ENCODE measurements at regions not wholly inside any gene's neighbourhood (a gene's known extent, or its start where the extent isn't known, plus 50 kb on each side); places are given as distances from the start of the nearest gene placed in this dataset.

GRCh38 chr13:100815476-100816046 is 141.0 kb upstream of the TMTC4 start:
- H2BK120ac ChIP-seq (replicated peaks; ENCODE audit: low read depth, low read length) = no peak overlapping the region
- H3K14ac ChIP-seq (ENCODE audit: insufficient read length) = no peak overlapping the region
- CTCF ChIA-PET (ENCODE audit: partially characterized antibody) = interaction anchor here (0.8 to 3.0 kb wide), 8 partner anchors 9 to 229 kb away, joined by 3 to 12 read pairs (median 4); no protein-coding TSS in a partner anchor
- H3K18ac ChIP-seq (ENCODE audit: extremely low read depth, low read length) = no peak overlapping the region
- H3K27ac ChIP-seq (ENCODE audit: low read depth, low read length) = no peak overlapping the region
- no peak overlapping the region for H4K8ac ChIP-seq (ENCODE audit: extremely low read depth, insufficient read depth, low read length)
- H3K4me3 ChIP-seq (ENCODE audit: extremely low read depth in 1 of 4, insufficient read depth in 2 of 4, low read depth in 3 of 4, low read length in 4 of 4) = no peak overlapping the region
- H4K5ac ChIP-seq (ENCODE audit: insufficient read length, low read depth, low read length) = no peak overlapping the region
- H3K9ac ChIP-seq (replicated peaks in 1 of 4; ENCODE audit: extremely low read depth in 1 of 4, low read depth in 3 of 4, low read length in 3 of 4) = no peak overlapping the region
- no peak overlapping the region for H4K91ac ChIP-seq (replicated peaks; ENCODE audit: insufficient read length, low read length)
- no peak overlapping the region for H3K23ac ChIP-seq (ENCODE audit: insufficient read length)
- TF ChIP-seq KDM4A (IDR thresholded peaks at IDR 0.05; ENCODE audit: low read depth, low read length, severe bottlenecking) = no peak
- TF ChIP-seq CHD1 (IDR thresholded peaks at IDR 0.05; ENCODE audit: low read depth, low read length) = no peak
- no peak for TF ChIP-seq YY1 (IDR thresholded peaks at IDR 0.05; ENCODE audit: low read depth, low read length)
- TF ChIP-seq POU5F1 (IDR thresholded peaks at IDR 0.05; ENCODE audit: low read depth, low read length) = no peak
- TF ChIP-seq SP4 (IDR thresholded peaks at IDR 0.05; ENCODE audit: low read length) = no peak
- TF ChIP-seq CBX8 (IDR thresholded peaks at IDR 0.05; ENCODE audit: borderline replicate concordance, low read depth, low read length) = no peak
- no peak for TF ChIP-seq TEAD4 (IDR thresholded peaks at IDR 0.05; ENCODE audit: low read depth, low read length)
- H3K9me3 ChIP-seq (ENCODE audit: insufficient read depth in 2 of 2, low read depth in 1 of 2, low read length in 1 of 2) = no peaks in the 10 kb centered on the region
- 42% methylated on average over 3 of the region's 3 CpGs; no CpG with 5 or more reads in 1 of the 2 experiments for WGBS, 2 experiments (ENCODE audit: extremely low coverage in 1 of 2, insufficient coverage in 1 of 2, insufficient read length in 1 of 2, insufficient replicate concordance in 2 of 2, low coverage in 1 of 2, low lambda C conversion rate in 2 of 2, missing lambda C conversion rate in 1 of 2)
- no peak overlapping the region for H2AFZ ChIP-seq (ENCODE audit: low read length)
- peak overlapping the region; percentile 55; the same call in 1 of the 2 replicates for H2BK5ac ChIP-seq (ENCODE audit: low read depth, low read length)
- no peak for FAIRE-seq
- H3K56ac ChIP-seq (replicated peaks; ENCODE audit: insufficient read length, low read depth, low read length) = no peak overlapping the region
- POLR2A ChIA-PET (ENCODE audit: partially characterized antibody) = no interaction called here
- no peak overlapping the region for H3K4me2 ChIP-seq (ENCODE audit: insufficient read depth in 1 of 2, low read depth in 2 of 2, low read length in 2 of 2)
- no peak overlapping the region for H2AK5ac ChIP-seq (ENCODE audit: low read depth, low read length)
- no peaks in the 10 kb centered on the region for H3K27me3 ChIP-seq (replicated peaks in 1 of 4; ENCODE audit: control insufficient read depth in 3 of 4, extremely low read depth in 1 of 4, insufficient read depth in 3 of 4, low read length in 3 of 4)
- H3K36me3 ChIP-seq (ENCODE audit: control insufficient read depth in 2 of 4, insufficient read depth in 4 of 4, low read length in 3 of 4) = no peaks in the 10 kb centered on the region
- no peak overlapping the region for H2BK15ac ChIP-seq (ENCODE audit: low read length)
- no peak overlapping the region for H2BK20ac ChIP-seq (ENCODE audit: low read length)
- H4K20me1 ChIP-seq (replicated peaks in 1 of 2; ENCODE audit: control insufficient read depth in 1 of 2, insufficient read depth in 2 of 2, low read length in 2 of 2) = no peaks in the 10 kb centered on the region
- H3K4me1 ChIP-seq (replicated peaks in 1 of 4; ENCODE audit: control insufficient read depth in 3 of 4, insufficient read depth in 4 of 4, low read length in 3 of 4) = peaks cover 0 to 5% (median 5%) of the 10 kb centered on the region in 4 experiments; a peak in 3 of 7 replicates
- no peaks in the 10 kb centered on the region for H3K79me1 ChIP-seq (ENCODE audit: low read depth, low read length)
- no peaks in the 10 kb centered on the region for H3K79me2 ChIP-seq (ENCODE audit: control insufficient read depth in 1 of 2, insufficient read depth in 2 of 2, low read length in 2 of 2)
- H3K4ac ChIP-seq (replicated peaks; ENCODE audit: insufficient read length, low read depth, low read length) = no peak overlapping the region
- no peaks in the 10 kb centered on the region for H3K23me2 ChIP-seq (ENCODE audit: low read depth, low read length)
- no peak overlapping the region for H2BK12ac ChIP-seq (ENCODE audit: low read depth, low read length)
- DNase-seq (ENCODE audit: low read depth in 1 of 2, low spot score in 2 of 2) = peak in 1 of 2 experiments; percentile 3
